ENCODE measurements at regions not wholly inside any gene's neighbourhood (a gene's known extent, or its start where the extent isn't known, plus 50 kb on each side); places are given as distances from the start of the nearest gene placed in this dataset.
A peak's percentile ranks its signal among the peaks of the same experiment; 100 is the strongest.

- DNase-seq: peak; percentile 1
Measured at GRCh38 chr4:59243038-59243437, 1957.1 kb upstream of the ADGRL3 start.

- DNase-seq: peak; percentile 4
Measured at GRCh38 chr4:59247032-59247431, 1953.1 kb upstream of the ADGRL3 start.

- DNase-seq: no peak
Measured at GRCh38 chr4:59248313-59248712, 1951.8 kb upstream of the ADGRL3 start.

GRCh38 chr4:59249110-59249509 lies 1951.0 kb upstream of the ADGRL3 start:
- DNase-seq: no peak

- DNase-seq: no peak
Measured at GRCh38 chr4:59258002-59258401, 1942.1 kb upstream of the ADGRL3 start.

GRCh38 chr4:59307609-59308008 lies 1892.5 kb upstream of the ADGRL3 start:
- no peak for DNase-seq

- DNase-seq: no peak
Measured at GRCh38 chr4:59314637-59315036, 1885.5 kb upstream of the ADGRL3 start.

GRCh38 chr4:59339631-59340030 lies 1860.5 kb upstream of the ADGRL3 start:
- DNase-seq: no peak

- DNase-seq: no peak
Measured at GRCh38 chr4:59341506-59341905, 1858.6 kb upstream of the ADGRL3 start.

- no peak for DNase-seq
Measured at GRCh38 chr4:59348949-59349348, 1851.2 kb upstream of the ADGRL3 start.

- DNase-seq: no peak
Measured at GRCh38 chr4:59369229-59369628, 1830.9 kb upstream of the ADGRL3 start.

GRCh38 chr4:59374416-59374815 lies 1825.7 kb upstream of the ADGRL3 start:
- no peak for DNase-seq

- no peak for DNase-seq
Measured at GRCh38 chr4:59380841-59381366, 1819.2 kb upstream of the ADGRL3 start.

- DNase-seq: no peak
Measured at GRCh38 chr4:59381591-59381990, 1818.5 kb upstream of the ADGRL3 start.

GRCh38 chr4:59387759-59388758 lies 1812.1 kb upstream of the ADGRL3 start:
- DNase-seq: no peak

GRCh38 chr4:59393780-59394179 lies 1806.3 kb upstream of the ADGRL3 start:
- DNase-seq: no peak

GRCh38 chr4:59400334-59400733 lies 1799.8 kb upstream of the ADGRL3 start:
- DNase-seq: no peak

- DNase-seq: no peak
Measured at GRCh38 chr4:59409647-59410046, 1790.5 kb upstream of the ADGRL3 start.

GRCh38 chr4:59412739-59413138 lies 1787.4 kb upstream of the ADGRL3 start:
- DNase-seq: no peak

- DNase-seq: no peak
Measured at GRCh38 chr4:59455751-59456150, 1744.4 kb upstream of the ADGRL3 start.

GRCh38 chr4:59457576-59457975 lies 1742.5 kb upstream of the ADGRL3 start:
- no peak for DNase-seq

GRCh38 chr4:59484944-59485343 lies 1715.2 kb upstream of the ADGRL3 start:
- no peak for DNase-seq

- no peak for DNase-seq
Measured at GRCh38 chr4:59500103-59500502, 1700.0 kb upstream of the ADGRL3 start.

GRCh38 chr4:59503731-59504130 lies 1696.4 kb upstream of the ADGRL3 start:
- DNase-seq: no peak

All from hematopoietic multipotent progenitor cell treated with erythropoietin and hydrocortisone succinate and interleukin-3 and kit ligand, for 8 days (in vitro differentiated cells).